CD14-positive monocyte (primary cell): ENCODE measurements at regions not wholly inside any gene's neighbourhood (a gene's known extent, or its start where the extent isn't known, plus 50 kb on each side); places are given as distances from the start of the nearest gene placed in this dataset.

ENCODE experiments used
- DNase-seq, 3 donors: peaks; one replicate each; pipeline ENCODE4 v3.0.0-alpha.2; 2011 to 2022
- H2AFZ ChIP-seq: 2 replicates; pipeline ENCODE4 v1.6.0; 2012; ENCODE audit warnings: mild to moderate bottlenecking, low read depth, low read length, inconsistent platforms; ENCODE audit not compliant: insufficient read depth, poor library complexity, severe bottlenecking
- H3K27ac ChIP-seq, 2 donors: 1 replicate in 1 of 2; 2 replicates in 1 of 2; pipeline ENCODE4 v1.5.1; 2012 to 2013; ENCODE audit warnings: low read length in 2 of 2, control low read depth in 1 of 2, inconsistent platforms in 1 of 2, low read depth in 1 of 2, mild to moderate bottlenecking in 1 of 2
- H3K27me3 ChIP-seq, 2 donors: one replicate each; pipeline versions ENCODE4 v1.6.0 to v1.6.1; 2011 to 2013; ENCODE audit warnings: low read length in 2 of 2; ENCODE audit not compliant: control insufficient read depth in 2 of 2, insufficient read depth in 2 of 2
- H3K36me3 ChIP-seq, 2 donors: replicated peaks in 1 of 2; 1 replicate in 1 of 2; 2 replicates in 1 of 2; pipeline versions ENCODE4 v1.5.1 to v1.6.1; 2012 to 2013; ENCODE audit warnings: low read length in 2 of 2, control low read depth in 1 of 2, inconsistent platforms in 1 of 2, mild to moderate bottlenecking in 1 of 2; ENCODE audit not compliant: insufficient read depth in 2 of 2, control insufficient read depth in 1 of 2
- H3K4me1 ChIP-seq, 2 donors: 1 replicate in 1 of 2; 2 replicates in 1 of 2; pipeline versions ENCODE4 v1.5.1 to v1.6.1; 2012 to 2013; ENCODE audit warnings: low read length in 2 of 2, control low read depth in 1 of 2, inconsistent platforms in 1 of 2, mild to moderate bottlenecking in 1 of 2, moderate library complexity in 1 of 2; ENCODE audit not compliant: insufficient read depth in 2 of 2, control insufficient read depth in 1 of 2
- H3K4me2 ChIP-seq: replicated peaks from 2 replicates; pipeline ENCODE3; 2012; ENCODE audit warnings: low read length, moderate library complexity, mild to moderate bottlenecking; ENCODE audit not compliant: poor library complexity, severe bottlenecking; ENCODE audit errors: extremely low read depth
- H3K4me3 ChIP-seq, 3 experiments: fragments of 200-600 bp in 1 of 3; sonication (generic) in 1 of 3; replicated peaks in 1 of 3; 1 replicate in 2 of 3; 2 replicates in 1 of 3; pipeline ENCODE4 v1.5.1; 2011 to 2013; ENCODE audit warnings: low read length in 3 of 3, mild to moderate bottlenecking in 3 of 3, control low read depth in 2 of 3, low read depth in 2 of 3, inconsistent platforms in 1 of 3, moderate library complexity in 1 of 3
- H3K79me2 ChIP-seq: 2 replicates; pipeline ENCODE4 v1.6.0; 2012; ENCODE audit warnings: mild to moderate bottlenecking, control low read depth, inconsistent platforms, low read length, moderate library complexity; ENCODE audit not compliant: insufficient read depth
- H3K9ac ChIP-seq: 2 replicates; pipeline ENCODE4 v1.6.0; 2017; ENCODE audit warnings: low read length, mild to moderate bottlenecking; ENCODE audit not compliant: insufficient read depth, poor library complexity, severe bottlenecking
- H3K9me3 ChIP-seq, 2 donors: replicated peaks in 1 of 2; 1 replicate in 1 of 2; 2 replicates in 1 of 2; pipeline versions ENCODE4 v1.5.1 to v1.6.1; 2012 to 2013; ENCODE audit warnings: low read length in 2 of 2, control low read depth in 1 of 2; ENCODE audit not compliant: control insufficient read depth in 1 of 2, insufficient read depth in 1 of 2
- H4K20me1 ChIP-seq: 2 replicates; pipeline ENCODE4 v1.6.0; 2012; ENCODE audit warnings: mild to moderate bottlenecking, low read length, control low read depth, moderate library complexity; ENCODE audit not compliant: insufficient read depth
- H3K27ac Mint-ChIP-seq, 7 donors: one replicate each; pipeline ENCODE4 v1.8.0; 2020; ENCODE audit warnings: mild to moderate bottlenecking in 7 of 7, mixed read lengths in 7 of 7, moderate library complexity in 6 of 7, inconsistent platforms in 2 of 7
- H3K27me3 Mint-ChIP-seq, 3 donors: one replicate each; pipeline ENCODE4 v1.8.0; 2021 to 2022; ENCODE audit warnings: low read depth in 3 of 3, mild to moderate bottlenecking in 3 of 3, mixed read lengths in 3 of 3, moderate library complexity in 3 of 3, inconsistent platforms in 1 of 3
- H3K36me3 Mint-ChIP-seq, 2 donors: one replicate each; pipeline ENCODE4 v1.8.0; 2020; ENCODE audit warnings: mixed read lengths in 2 of 2, inconsistent platforms in 1 of 2, mild to moderate bottlenecking in 1 of 2
- H3K4me1 Mint-ChIP-seq: one replicate; pipeline ENCODE4 v1.8.0; 2020; ENCODE audit warnings: mild to moderate bottlenecking, mixed read lengths
- H3K4me3 Mint-ChIP-seq, 2 donors: one replicate each; pipeline ENCODE4 v1.8.0; 2020; ENCODE audit warnings: mild to moderate bottlenecking in 2 of 2, mixed read lengths in 2 of 2, moderate library complexity in 1 of 2
- H3K9me3 Mint-ChIP-seq, 7 donors: one replicate each; pipeline ENCODE4 v1.8.0; 2020 to 2022; ENCODE audit warnings: mixed read lengths in 7 of 7, mild to moderate bottlenecking in 6 of 7, moderate library complexity in 6 of 7, inconsistent platforms in 2 of 7
- WGBS: methylation state at CpG from one replicate; pipeline ENCODE4 v1.1.5; 2013; ENCODE audit warnings: missing lambda C conversion rate; ENCODE audit not compliant: insufficient coverage; 5-methylcytosine and 5-hydroxymethylcytosine counted together
- intact Hi-C, 2 donors: fragments of 100-400 bp; cut with micrococcal nuclease; formaldehyde crosslinking; loops; one replicate each; pipeline versions ENCODE4 v1.15.0 to v1.15.1; 2023
- TF ChIP-seq, protein P1 (sequence below): fragments of 200-600 bp; IDR thresholded peaks from one replicate; pipeline ENCODE4 v1.8.0; 2022; ENCODE audit warnings: antibody characterized with exemption, mild to moderate bottlenecking

- H4K20me1 ChIP-seq: no peaks in the 10 kb centered on the region
- intact Hi-C loops: no loop called here
- no peaks in the 10 kb centered on the region for H3K79me2 ChIP-seq
- no peak overlapping the region for H3K4me2 ChIP-seq
- no peak overlapping the region for H3K27ac ChIP-seq
- TF ChIP-seq, protein P1, sequence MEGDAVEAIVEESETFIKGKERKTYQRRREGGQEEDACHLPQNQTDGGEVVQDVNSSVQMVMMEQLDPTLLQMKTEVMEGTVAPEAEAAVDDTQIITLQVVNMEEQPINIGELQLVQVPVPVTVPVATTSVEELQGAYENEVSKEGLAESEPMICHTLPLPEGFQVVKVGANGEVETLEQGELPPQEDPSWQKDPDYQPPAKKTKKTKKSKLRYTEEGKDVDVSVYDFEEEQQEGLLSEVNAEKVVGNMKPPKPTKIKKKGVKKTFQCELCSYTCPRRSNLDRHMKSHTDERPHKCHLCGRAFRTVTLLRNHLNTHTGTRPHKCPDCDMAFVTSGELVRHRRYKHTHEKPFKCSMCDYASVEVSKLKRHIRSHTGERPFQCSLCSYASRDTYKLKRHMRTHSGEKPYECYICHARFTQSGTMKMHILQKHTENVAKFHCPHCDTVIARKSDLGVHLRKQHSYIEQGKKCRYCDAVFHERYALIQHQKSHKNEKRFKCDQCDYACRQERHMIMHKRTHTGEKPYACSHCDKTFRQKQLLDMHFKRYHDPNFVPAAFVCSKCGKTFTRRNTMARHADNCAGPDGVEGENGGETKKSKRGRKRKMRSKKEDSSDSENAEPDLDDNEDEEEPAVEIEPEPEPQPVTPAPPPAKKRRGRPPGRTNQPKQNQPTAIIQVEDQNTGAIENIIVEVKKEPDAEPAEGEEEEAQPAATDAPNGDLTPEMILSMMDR: no peak
- no peaks in the 10 kb centered on the region for H3K36me3 ChIP-seq
- no peaks in the 10 kb centered on the region for H3K4me1 ChIP-seq
- H3K9me3 ChIP-seq: peaks cover 0 to 4% of the 10 kb centered on the region in 2 donors
- Mint-ChIP-seq H3K4me1 (peaks cover 3% of the 10 kb centered on the region), H3K27me3 (no peaks in the 10 kb centered on the region), H3K4me3 (no peak overlapping the region), H3K36me3 (no peaks in the 10 kb centered on the region), H3K27ac (no peak overlapping the region), H3K9me3 (peaks cover 0 to 13% (median 8%) of the 10 kb centered on the region in 7 donors)
- no peak overlapping the region for H3K9ac ChIP-seq
- no peak overlapping the region for H3K4me3 ChIP-seq
- no peak for DNase-seq
- no peaks in the 10 kb centered on the region for H3K27me3 ChIP-seq
- H2AFZ ChIP-seq: no peak overlapping the region
- 100% methylated on average over 1 of the region's 1 CpG for WGBS
These were observed 125.1 kb upstream of the SOX4 start for GRCh38 chr6:21468461-21468860.

DNA sequence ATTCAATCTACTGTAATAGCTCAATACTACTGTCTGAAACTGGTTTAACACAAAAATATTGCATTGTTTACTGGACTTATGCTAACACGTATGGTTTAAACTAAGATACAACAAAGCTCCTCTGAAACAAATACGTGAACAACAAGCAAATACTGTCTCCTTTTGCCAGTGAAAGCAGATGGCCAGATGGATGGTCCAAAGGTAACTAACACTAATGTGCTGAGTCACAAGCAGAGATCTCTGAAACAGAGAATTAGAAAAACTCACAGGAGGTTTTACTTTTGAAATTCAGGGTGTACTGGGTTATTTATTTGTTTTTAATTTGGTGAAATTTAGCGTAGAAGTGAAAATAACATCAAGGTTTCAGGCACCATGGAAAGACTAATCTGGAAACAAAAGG is 124.3 kb upstream of the SOX4 start:
- no peaks in the 10 kb centered on the region for H3K36me3 ChIP-seq
- Mint-ChIP-seq H3K4me3 (no peak overlapping the region), H3K4me1 (peaks cover 3% of the 10 kb centered on the region), H3K27me3 (no peaks in the 10 kb centered on the region), H3K27ac (no peak overlapping the region), H3K9me3 (peaks cover 0 to 13% (median 8%) of the 10 kb centered on the region in 7 donors), H3K36me3 (no peaks in the 10 kb centered on the region)
- H4K20me1 ChIP-seq: no peaks in the 10 kb centered on the region
- TF ChIP-seq, protein P1: no peak
- no peak overlapping the region for H2AFZ ChIP-seq
- H3K4me2 ChIP-seq: no peak overlapping the region
- no peak overlapping the region for H3K27ac ChIP-seq
- 83% methylated on average over 1 of the region's 3 CpGs for WGBS
- DNase-seq: no peak
- H3K9ac ChIP-seq: no peak overlapping the region
- no peaks in the 10 kb centered on the region for H3K79me2 ChIP-seq
- H3K4me1 ChIP-seq: no peaks in the 10 kb centered on the region
- no peaks in the 10 kb centered on the region for H3K27me3 ChIP-seq
- peaks cover 0 to 4% of the 10 kb centered on the region in 2 donors for H3K9me3 ChIP-seq
- intact Hi-C loops: no loop called here
- H3K4me3 ChIP-seq: no peak overlapping the region
